HG02571 (cell line): ENCODE measurements at regions not wholly inside any gene's neighbourhood (a gene's known extent, or its start where the extent isn't known, plus 50 kb on each side); places are given as distances from the start of the nearest gene placed in this dataset.
"Not testable (repeated sequence)": the region's sequence is repeated elsewhere in the genome, so short reads cannot be mapped to it uniquely, and the experiment has no call there.

Source experiments
- ATAC-seq: cut with Tn5 transposase; IDR thresholded peaks from one replicate; pipeline ENCODE4 v1.9.1; 2021; ENCODE audit warnings: mild to moderate bottlenecking, moderate library complexity; ENCODE audit not compliant: unreplicated experiment

GRCh38 chr2:198544461-198544860, 740.1 kb downstream of the PLCL1 start:
- no peak for ATAC-seq

- no peak for ATAC-seq
Observed at GRCh38 chr2:198534756-198535155, 730.4 kb downstream of the PLCL1 start.

GRCh38 chr2:198525211-198525969, 721.0 kb downstream of the PLCL1 start:
- ATAC-seq: no peak

GRCh38 chr2:198523710-198524109, 719.3 kb downstream of the PLCL1 start:
- no peak for ATAC-seq

- ATAC-seq: no peak
Observed at GRCh38 chr2:198518935-198519334, 714.5 kb downstream of the PLCL1 start.

- no peak for ATAC-seq
Observed at GRCh38 chr2:198517976-198518375, 713.6 kb downstream of the PLCL1 start.

GRCh38 chr2:198508610-198509009, 704.2 kb downstream of the PLCL1 start:
- not testable (repeated sequence) for ATAC-seq

GRCh38 chr2:198499539-198499938, 695.1 kb downstream of the PLCL1 start:
- no peak for ATAC-seq

- no peak for ATAC-seq
Observed at GRCh38 chr2:198498516-198498915, 694.1 kb downstream of the PLCL1 start.

GRCh38 chr2:198498048-198498447, 693.7 kb downstream of the PLCL1 start:
- ATAC-seq: no peak

- no peak for ATAC-seq
Observed at GRCh38 chr2:198494931-198495330, 690.5 kb downstream of the PLCL1 start.

GRCh38 chr2:198490748-198491147, 686.4 kb downstream of the PLCL1 start:
- ATAC-seq: no peak

GRCh38 chr2:198488964-198489363, 684.6 kb downstream of the PLCL1 start:
- no peak for ATAC-seq

- ATAC-seq: no peak
Observed at GRCh38 chr2:198483051-198483450, 678.7 kb downstream of the PLCL1 start.

GRCh38 chr2:198479065-198479464, 674.7 kb downstream of the PLCL1 start:
- no peak for ATAC-seq

GRCh38 chr2:198478361-198478760, 674.0 kb downstream of the PLCL1 start:
- no peak for ATAC-seq

GRCh38 chr2:198476007-198476406, 671.6 kb downstream of the PLCL1 start:
- no peak for ATAC-seq

- no peak for ATAC-seq
Observed at GRCh38 chr2:198471291-198471690, 666.9 kb downstream of the PLCL1 start.

- ATAC-seq: no peak
Observed at GRCh38 chr2:198468136-198468535, 663.7 kb downstream of the PLCL1 start.

GRCh38 chr2:198465970-198466369, 661.6 kb downstream of the PLCL1 start:
- ATAC-seq: no peak

- ATAC-seq: no peak
Observed at GRCh38 chr2:198456418-198456817, 652.0 kb downstream of the PLCL1 start.

- ATAC-seq: no peak
Observed at GRCh38 chr2:198453866-198454265, 649.5 kb downstream of the PLCL1 start.

- no peak for ATAC-seq
Observed at GRCh38 chr2:198452327-198452726, 647.9 kb downstream of the PLCL1 start.
